CD1c-positive myeloid dendritic cell (primary cell): ENCODE measurements at regions not wholly inside any gene's neighbourhood (a gene's known extent, or its start where the extent isn't known, plus 50 kb on each side); places are given as distances from the start of the nearest gene placed in this dataset.
"Not testable (repeated sequence)": the region's sequence is repeated elsewhere in the genome, so short reads cannot be mapped to it uniquely, and the experiment has no call there.

Source experiments
- DNase-seq: peaks from one replicate; pipeline ENCODE4 v3.0.0-alpha.2; 2016; ENCODE audit errors: extremely low spot score

DNA sequence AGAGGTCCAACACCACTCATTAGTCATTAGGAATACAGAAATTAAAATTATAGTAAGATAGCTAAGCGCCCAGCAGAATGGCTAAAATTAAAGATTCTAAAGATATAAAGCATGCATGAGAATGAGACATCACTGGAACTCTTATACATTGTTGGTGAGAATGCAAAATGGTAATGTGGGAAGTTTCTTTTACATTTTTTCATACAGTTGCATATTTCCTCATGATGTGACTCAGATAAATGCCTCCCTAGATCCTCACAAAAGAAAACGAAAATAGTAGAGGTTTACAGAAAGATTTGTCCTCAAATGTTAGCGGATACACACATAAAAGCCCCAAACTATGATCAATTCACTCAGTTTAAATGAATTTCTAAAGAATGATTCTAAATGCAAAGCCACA lies 633.7 kb upstream of the GJE1 start:
- no peak for DNase-seq

DNA sequence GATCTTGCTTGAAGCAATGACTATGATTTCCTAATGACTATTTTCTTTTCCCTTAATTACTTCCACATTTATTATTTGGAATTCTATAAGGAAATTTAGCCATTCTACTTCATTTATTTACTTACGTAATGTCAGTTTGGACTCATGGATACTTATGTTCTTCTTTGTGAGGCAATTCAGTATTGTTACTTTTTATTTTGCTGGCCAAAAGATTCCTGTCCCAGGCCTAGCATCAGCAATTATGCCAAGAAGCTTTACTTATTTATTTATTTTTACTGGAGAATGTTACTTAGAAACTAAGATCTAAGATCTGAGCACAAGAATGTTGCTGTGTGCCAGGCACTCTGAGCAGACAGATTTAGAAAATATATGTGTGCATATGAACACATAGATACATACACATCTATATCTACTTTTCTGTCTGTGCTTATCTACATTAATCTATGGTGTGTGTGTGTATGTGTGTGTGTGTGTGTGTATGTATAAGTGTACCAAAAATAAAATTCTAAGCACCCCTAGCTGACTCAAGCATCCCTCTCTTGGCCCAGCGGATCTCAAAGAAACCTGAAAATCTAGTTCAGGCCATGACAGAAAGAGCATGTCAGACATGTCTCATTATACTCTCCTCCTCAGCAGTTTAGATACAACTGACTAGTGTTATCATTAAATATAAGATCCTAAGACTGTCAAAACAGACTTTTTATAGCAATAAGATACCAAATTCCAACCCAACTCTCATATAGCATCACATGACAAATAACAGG lies 640.0 kb upstream of the GJE1 start:
- DNase-seq = no peak

DNA sequence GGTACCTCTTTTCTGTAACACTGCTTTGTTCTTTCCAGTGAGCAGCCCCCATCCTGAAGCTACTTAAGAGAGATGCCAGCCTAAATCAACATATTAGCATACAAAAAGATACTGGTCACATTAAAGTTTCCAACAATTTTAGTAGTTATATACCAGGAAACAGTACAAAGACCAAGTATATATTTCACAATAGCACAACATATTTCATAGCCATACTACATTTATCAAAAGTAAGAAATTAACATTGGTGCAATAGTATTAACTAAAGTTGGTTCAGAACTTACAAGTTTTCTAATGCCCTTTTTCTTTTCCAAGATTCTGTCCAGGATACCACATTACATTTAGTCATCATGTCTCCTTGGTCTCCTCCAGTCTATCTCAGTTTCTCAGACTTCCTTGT lies 641.0 kb upstream of the GJE1 start:
- no peak for DNase-seq

DNA sequence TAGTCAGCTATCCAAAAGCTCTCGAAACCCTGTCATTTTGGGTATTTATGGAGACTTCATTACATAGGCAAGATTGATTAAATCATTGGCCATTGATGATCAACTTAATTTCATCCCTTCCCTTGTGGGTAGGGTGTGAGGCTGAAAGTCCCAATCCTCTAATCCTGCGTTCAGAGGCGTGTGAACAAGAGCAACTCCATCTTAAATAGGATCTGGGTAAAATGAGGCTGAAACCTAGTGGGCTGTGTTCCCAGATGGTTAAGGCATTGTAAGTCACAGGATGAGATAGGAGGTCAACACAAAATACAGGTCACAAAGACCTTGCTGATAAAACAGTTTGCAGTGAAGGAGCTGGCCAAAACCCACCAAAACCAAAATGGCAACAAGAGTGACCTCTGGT lies 641.7 kb upstream of the GJE1 start:
- DNase-seq = no peak

DNA sequence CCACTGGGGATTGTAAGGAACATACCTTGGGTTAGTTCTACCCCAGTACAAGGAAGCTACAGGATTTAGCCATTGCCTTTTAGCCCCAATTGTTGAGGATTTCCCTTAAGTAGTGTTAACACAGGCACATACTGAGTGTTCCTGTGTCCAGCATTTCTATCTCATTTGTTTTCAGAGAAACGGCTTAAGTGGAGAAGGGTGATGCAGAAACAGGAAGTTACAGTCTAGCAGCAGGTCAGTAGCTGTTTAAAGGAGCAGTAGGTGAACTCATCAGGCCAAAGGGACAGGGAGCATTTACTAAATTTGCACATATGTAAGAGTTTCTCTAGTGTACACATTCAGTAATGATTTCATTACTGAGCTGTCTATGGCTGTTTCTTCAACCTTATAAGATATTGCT lies 644.2 kb upstream of the GJE1 start:
- DNase-seq = peak; percentile 5

DNA sequence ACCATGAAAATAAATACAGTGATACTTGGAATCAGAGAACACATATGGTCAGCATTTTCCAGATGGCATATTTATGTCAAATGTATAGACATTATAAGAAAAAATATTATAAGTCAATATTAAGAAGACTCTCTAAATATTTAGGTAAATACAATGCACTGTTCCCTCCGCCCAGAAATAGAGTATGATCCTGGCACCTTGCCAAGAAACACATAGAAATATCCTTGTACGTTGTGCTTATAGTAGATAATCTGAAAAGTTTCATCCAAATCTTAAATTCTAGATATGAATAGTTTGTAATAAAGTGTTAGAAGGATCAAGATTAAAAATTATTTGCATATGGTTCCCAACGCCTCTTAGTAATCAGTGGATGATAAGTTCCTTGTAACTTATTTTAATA lies 645.8 kb upstream of the GJE1 start:
- DNase-seq = no peak

DNA sequence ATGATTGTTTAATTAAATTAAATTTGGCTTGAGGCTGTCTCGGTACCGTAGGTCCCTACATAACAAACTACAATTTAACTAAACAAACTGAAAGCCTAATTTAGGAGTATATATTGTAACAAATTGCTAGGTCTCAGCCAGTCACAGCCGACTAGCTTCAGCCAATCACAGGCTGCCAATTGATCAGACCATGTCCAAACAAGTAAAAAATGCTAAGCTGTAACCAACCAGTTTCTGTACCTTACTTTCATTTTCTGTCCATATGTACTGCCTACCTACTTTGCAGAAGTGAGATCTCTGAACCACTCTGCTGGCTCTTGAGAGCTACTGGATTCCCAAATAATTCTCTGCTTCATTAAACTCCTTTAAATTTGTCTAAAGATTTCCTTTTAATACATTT lies 648.0 kb upstream of the GJE1 start:
- DNase-seq = peak; percentile 71

DNA sequence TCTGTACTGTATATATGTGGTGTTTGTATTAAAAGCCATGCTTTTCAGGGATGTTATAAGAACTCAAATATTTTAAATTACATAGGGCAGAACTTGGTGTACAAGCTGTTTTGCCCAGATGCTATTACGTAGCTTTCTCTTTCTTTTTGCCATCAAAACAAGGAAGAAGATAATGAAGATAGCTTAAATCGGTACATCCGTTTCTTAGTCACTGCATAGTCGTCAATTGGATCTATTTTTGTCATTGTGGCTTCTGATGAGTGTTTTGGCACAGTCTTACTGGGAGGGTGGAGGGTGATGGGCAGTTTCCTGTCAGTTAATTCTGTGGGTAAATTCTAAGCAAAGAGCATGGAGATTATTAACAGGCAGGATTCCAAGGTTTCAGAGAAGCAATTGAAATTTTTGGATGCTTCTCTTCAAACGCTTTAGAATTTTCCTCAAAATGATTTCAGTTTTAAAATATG lies 649.1 kb upstream of the GJE1 start:
- DNase-seq = peak; percentile 69

DNA sequence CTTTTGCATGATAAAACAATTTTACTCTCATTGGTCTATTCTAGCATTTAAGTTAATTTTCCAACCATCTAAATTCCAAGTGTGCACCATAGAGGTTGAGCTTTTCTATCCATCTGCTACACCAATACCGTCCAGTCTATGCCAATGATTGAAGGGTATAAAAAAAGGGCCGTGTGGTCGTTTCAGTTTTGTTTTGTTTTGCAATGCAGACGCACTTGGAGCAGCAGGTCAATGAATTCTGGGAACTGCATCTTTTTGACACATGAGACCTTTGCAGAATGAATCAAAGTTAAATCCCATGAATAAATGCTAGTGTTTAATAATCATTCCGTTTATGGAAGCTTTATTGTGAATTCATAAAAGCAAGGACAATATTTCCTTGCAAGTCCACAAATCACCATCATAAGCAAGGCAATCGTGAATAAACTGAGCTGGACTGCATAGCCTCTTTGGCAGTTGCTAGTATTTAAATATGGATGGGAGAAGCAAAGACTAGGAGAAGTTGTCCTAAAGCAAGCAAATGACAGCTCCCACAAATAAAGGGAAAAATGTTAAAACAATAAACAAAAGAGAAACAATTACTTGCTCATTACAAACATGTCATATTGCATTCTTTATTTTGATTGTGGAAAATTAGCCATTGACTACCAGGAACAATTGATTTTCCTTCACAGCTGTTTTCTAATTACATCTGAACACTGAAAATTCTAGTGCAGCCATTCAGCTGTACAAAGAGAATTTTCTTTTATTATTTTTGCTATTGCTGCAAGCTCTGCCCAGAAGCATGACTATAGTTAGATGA lies 649.7 kb upstream of the GJE1 start:
- no peak for DNase-seq

DNA sequence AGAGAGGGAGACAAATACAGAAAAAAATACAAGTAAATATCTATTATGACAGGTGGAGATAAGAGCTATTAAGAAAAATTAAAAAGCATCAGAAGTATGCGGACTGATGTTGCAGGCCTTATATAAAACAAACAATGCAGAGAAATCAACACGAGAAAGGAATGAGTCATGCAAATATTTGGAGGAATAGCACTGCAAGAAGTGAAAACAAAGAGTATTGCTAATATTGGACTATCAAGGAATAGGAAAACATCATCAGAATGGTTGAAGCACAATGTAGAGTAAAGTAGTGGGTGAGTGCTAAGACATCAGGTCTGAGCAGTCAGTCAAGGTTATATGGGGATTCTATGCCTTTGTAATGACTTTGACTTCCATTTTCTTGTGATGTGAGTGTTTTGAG lies 657.5 kb upstream of the GJE1 start:
- no peak for DNase-seq

DNA sequence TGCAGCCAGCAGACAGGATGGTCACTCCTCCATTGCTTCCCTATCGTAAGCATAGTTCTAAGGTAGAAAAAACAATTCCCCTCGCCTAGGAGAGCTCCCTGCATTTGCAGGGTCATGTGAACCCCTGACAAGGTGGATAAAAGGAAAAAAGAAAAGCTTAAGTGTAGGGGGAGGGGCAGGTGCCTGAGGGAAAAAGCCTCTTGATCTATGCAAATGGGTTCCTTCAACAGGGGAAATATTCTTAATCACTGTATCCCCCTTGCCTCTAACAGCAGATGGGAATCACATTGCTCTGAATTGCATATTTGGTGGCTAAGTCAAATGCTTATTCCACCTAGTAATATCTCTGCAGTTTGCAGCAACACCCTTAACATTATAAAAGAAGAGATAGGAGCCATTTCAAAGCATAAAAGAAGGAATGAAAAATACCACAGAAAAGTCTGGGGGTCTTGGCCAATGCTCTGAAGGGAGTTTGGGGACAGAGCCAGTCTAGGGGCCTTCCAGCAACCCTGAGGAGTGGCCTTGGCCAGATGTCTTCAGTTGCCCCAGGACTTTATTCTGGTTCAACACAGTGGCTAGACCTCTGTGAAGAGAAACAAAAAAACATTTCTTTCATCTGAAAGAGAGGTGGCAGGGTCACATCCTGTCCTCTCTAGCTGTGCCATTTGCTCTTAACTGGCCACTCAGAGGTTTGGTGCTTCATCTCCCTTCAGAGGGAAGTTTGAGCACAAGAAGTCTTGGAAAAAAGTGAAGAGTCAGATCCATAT lies 660.4 kb upstream of the GJE1 start:
- no peak for DNase-seq

DNA sequence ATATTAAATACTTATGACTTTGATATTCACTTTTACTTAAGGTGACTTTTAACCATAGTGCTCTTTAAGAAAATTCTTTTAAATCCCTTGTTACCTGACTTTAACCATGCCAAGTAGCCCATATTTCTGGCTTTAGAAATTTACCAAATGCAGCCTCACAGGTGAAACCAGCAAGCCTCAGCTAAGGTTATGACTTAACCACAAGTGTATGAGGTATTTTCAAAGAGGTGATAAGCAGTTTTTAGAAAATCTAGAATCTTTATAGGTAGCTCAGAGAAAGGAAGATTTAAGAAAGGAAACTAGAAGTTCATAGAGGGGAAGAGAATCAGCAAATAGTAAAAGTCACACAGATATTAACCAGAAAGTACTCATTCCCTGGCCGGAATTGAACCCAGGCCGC lies 661.9 kb upstream of the GJE1 start:
- no peak for DNase-seq

DNA sequence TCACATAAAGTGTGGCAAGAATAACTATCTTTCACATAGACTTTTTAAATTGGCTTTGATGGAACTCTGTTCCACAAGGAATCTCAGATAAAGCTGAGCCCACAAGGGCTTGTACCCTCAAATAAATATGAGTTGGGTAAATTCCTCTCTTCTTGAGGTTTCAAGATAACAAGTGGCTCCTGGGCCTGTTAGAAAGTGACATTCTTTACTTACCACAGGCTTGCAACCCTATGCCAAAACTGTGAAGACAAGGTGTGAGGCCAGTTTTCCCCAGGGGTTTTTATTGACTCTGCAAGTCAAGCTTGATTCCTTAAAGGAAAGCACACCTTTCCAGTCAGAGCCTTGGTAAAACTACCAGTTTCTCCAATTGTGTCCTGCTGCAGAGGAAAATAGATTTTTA lies 664.8 kb upstream of the GJE1 start:
- DNase-seq = no peak

DNA sequence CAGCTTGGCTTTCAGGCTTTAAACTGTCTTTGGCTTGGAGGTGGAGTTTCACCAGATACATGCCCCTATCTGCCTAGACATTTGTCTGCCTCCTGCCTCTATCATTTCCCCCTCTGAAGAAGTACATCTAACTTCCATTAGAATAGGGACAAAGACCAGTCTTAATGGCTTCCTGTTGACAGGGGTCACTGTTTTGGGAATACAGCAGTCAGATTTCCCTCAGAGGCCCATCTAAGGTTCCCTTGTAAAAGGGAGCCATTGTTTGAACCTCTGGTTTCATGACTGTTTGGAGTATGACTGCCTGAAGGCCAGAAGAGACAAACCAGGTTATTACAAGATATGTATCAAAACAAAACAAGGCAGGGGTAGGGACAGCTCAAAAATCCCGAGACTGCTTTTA lies 665.7 kb upstream of the GJE1 start:
- no peak for DNase-seq

DNA sequence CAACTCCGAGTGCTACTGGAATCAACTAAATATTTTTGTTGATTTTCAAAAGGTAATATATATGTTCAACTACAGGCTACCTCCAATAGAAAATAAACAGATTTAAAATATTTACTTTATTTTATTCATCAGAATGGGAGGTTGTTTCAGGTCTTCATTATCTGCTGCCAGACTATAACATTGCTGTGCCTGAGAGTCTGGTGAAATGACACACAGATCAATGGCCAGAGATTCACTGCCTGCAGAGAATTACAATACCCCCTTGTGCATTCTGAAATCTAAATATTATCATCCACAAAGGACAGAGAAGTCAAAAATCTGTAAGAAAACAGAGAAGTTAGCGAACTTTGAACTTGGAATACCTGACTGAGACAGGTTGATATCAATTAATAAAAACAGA lies 667.8 kb upstream of the GJE1 start:
- no peak for DNase-seq

DNA sequence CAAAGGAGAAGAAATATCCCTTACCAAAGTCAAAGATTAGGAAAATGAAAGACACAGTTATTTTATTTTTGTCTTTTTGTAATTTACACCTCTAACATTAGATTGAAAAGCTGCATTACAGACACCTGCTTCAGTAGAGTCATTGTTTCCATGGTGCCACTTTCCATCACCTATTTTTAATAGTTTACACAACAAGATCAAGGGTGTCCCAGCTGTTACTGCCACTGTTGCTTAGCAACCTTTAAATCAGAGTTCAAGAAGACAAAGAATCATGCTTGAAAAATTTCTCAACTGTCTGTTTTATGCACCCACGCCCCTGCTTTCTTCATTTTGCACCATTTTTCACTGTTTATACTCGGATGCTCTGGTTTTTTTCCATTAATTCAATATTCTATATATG lies 668.2 kb upstream of the GJE1 start:
- DNase-seq = no peak

DNA sequence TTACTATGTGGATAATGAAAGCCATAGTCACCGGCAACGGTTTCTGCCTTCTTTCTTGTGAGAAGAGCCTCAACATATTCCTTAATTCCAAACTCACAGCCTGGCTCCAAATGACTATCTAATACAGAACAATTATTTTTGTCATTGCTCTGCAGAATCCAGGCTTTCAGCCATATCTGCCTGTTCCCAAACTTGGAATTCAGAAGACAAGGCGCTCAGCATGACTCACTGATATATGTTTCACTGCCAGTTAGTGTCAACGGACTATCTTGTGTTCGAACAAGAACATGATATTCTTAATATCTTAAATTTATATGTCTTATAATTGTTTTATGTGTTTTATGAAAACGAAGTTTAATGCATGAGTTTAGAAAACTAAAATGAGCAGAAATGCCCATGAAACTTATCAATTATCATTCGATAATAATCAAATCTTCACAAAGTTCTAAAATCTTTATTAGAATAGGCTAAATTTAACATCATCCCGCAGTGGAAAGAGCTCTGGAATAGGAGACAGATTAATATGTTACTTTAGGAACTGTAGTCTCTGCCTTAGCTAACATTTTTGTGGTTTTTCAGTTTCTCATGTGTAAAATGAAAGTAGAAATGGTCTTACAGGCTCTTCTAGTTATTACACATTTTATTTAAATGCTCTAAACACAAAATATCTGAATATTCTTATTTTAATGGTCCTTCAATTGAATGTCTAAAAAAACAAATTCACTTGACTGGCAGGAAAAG lies 669.3 kb upstream of the GJE1 start:
- no peak for DNase-seq

DNA sequence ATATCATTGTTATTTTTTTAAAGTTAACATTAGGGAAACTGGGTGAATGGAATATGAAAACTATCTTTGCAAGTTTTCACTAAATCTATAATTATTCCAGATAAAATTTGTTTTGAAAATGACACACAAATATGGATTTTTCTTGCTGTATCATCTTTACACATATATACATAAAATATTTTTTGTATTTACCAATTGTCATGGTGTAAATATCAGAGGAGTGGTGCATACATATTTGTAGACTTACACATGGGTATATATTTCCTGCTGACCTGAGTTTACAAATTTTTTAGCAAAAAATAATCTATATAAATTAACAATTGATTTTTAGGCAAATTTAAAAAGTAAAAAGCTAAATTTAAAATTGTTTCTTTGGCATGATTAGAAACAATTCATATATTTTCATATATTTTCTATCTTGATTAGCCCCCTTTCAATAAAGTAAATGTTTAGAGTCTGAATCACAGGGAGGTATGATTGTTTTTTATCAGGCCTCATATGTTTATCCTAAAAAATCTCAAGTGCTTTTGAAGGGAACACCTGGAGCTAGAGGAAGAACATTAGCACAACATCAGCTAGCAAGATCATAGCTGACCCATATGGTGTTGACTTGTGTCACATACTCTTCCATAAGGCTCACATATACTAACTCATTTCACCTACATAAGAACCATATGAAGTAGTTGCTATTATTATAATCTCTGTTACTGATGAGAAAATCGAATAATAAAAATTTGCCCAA lies 671.8 kb upstream of the GJE1 start:
- DNase-seq = no peak

DNA sequence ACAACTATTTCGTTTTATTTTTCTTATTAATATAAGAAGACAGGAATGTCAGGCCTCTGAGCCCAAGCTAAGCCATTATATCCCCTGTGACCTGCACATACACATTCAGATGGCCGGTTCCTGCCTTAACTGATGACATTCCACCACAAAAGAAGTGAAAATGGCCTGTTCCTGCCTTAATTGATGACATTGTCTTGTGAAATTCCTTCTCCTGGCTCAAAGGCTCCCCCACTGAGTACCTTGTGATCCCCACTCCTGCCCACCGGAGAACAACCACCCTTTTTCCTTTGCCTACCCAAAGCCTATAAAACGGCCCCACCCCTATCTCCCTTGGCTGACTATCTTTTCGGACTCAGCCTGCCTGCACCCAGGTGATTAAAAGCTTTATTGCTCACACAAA lies 672.5 kb upstream of the GJE1 start:
- not testable (repeated sequence) for DNase-seq

DNA sequence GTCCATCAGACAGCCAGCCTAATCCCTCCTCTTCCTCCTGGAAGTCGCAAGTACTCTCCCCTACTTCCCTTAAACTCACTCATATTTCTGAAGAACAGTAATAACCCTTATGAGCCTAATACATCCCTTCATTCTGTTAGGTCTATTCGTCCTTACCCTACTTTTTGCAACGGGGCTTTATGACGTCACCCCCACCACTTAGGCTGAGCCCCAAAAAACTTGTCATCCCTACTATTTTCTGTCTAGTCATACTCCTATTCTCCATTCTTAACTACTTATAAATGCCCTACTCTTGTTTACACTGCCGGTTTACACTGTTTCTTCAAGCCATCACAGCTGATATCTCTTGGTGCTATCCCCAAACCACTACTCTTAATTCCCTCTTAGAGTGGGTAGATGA lies 674.7 kb upstream of the GJE1 start:
- DNase-seq = not testable (repeated sequence)

DNA sequence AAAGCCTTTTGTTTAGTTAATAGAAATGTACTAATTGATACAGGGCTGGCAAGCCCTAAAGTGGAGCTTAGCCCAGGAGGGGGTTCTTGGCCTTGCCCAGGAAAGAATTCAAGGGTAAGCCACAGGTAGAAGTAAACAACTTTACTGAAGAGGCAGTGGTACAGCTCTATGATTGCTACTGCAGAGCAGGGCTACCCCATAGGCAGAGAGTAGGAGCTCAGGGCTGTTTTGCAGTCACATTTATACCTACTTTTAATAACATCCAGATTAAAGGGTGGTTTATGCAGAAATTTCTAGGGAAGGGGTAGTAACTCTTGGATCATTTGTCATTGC lies 680.4 kb upstream of the GJE1 start:
- DNase-seq = no peak
